Gastroesophageal sphincter (tissue), 4 donors: ENCODE measurements at regions not wholly inside any gene's neighbourhood (a gene's known extent, or its start where the extent isn't known, plus 50 kb on each side); places are given as distances from the start of the nearest gene placed in this dataset.

ENCODE experiments used
- ATAC-seq: fragments of 150-250 bp; one replicate; pipeline ENCODE4 v1.9.1; 2016; ENCODE audit warnings: mild to moderate bottlenecking, moderate library complexity
- H3K27ac ChIP-seq, 4 donors: fragments of 200-600 bp; sonication (generic) in 3 of 4; 1 replicate in 3 of 4; 2 replicates in 1 of 4; pipeline ENCODE4 v1.5.1; 2016 to 2019
- H3K27me3 ChIP-seq: fragments of 200-600 bp; sonication (generic); one replicate; pipeline ENCODE4 v1.5.1; 2019
- H3K36me3 ChIP-seq, 2 donors: fragments of 200-600 bp; sonication (generic); one replicate each; pipeline ENCODE4 v1.5.1; 2019; ENCODE audit warnings: control low read depth in 1 of 2
- H3K4me1 ChIP-seq, 3 donors: fragments of 200-600 bp; sonication (generic); 1 replicate in 2 of 3; 2 replicates in 1 of 3; pipeline ENCODE4 v1.5.1; 2016 to 2019; ENCODE audit warnings: control low read depth in 2 of 3
- H3K4me3 ChIP-seq, 2 donors: fragments of 200-600 bp; sonication (generic); one replicate each; pipeline ENCODE4 v1.5.1; 2019; ENCODE audit warnings: mild to moderate bottlenecking in 1 of 2, moderate library complexity in 1 of 2
- H3K9me3 ChIP-seq, 3 donors: fragments of 200-600 bp; sonication (generic); one replicate each; pipeline ENCODE4 v1.5.1; 2017 to 2019; ENCODE audit warnings: control low read depth in 2 of 3
- CTCF ChIP-seq, 4 experiments: fragments of 200-600 bp in 2 of 4; fragments of 450-650 bp in 2 of 4; sonication (generic) in 1 of 4; IDR thresholded peaks; one replicate each; pipeline ENCODE4 v1.5.1; 2017 to 2019; ENCODE audit warnings: antibody characterized with exemption in 4 of 4, mild to moderate bottlenecking in 2 of 4, moderate library complexity in 2 of 4
- EP300 ChIP-seq: sonication (generic); formaldehyde crosslinking; IDR thresholded peaks from one replicate; pipeline ENCODE4 v1.6.1; 2017; ENCODE audit warnings: antibody characterized with exemption, mild to moderate bottlenecking
- POLR2A ChIP-seq, 2 donors: fragments of 450-650 bp; IDR thresholded peaks; one replicate each; pipeline ENCODE4 v1.6.1; 2017; ENCODE audit warnings: antibody characterized with exemption in 2 of 2, mild to moderate bottlenecking in 2 of 2, moderate library complexity in 1 of 2
- POLR2AphosphoS5 ChIP-seq: sonication (generic); formaldehyde crosslinking; IDR thresholded peaks from one replicate; pipeline ENCODE4 v1.6.1; 2017; ENCODE audit warnings: antibody characterized with exemption
- WGBS, 2 donors: methylation state at CpG; one replicate each; pipeline ENCODE4 v1.1.5; 2018; ENCODE audit warnings: low coverage in 1 of 2; 5-methylcytosine and 5-hydroxymethylcytosine counted together

DNA sequence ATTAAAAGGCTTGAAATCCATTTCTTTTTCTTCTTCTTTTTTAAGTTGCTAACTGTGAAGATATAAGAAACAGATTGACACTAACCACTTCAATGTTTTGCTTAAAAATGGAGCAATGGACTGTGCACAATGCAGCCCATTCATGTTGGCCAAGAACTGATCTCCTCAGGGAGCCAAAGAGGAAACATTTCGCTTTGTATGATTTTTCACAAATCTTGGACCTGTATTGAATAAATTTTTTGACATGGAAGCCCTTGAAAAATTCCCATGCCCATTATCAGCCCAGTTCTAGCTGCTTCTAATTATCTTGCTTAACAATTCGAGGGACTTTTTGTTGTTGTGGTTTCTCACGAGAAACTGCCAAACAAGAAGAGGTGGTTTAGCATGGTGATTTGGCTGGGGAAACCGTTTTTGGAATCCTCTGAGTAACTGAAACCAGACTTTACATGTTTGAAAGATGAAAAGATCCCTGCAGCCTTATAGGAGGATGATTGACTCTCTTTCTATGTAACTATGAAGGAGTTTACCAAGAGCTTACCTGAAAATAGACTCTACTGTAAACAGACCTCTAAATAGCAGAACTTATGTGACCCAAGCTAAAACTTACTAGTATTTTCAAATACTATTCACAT lies 1389.4 kb upstream of the GOT2 start:
- peaks cover 0 to 3% (median 0%) of the 10 kb centered on the region in 3 donors for H3K9me3 ChIP-seq
- ATAC-seq = no peak
- no peak overlapping the region for H3K4me3 ChIP-seq
- H3K27ac ChIP-seq = no peak overlapping the region
- no peaks in the 10 kb centered on the region for H3K36me3 ChIP-seq
- H3K4me1 ChIP-seq = peaks cover 0 to 4% (median 0%) of the 10 kb centered on the region in 3 donors
- WGBS, 2 donors = 18 to 24% methylated on average over 3 to 4 of the region's 4 CpGs
- no peaks in the 10 kb centered on the region for H3K27me3 ChIP-seq
- TF ChIP-seq EP300 (no peak), POLR2AphosphoS5 (no peak), POLR2A (IDR thresholded peaks at IDR 0.05) (no peak), CTCF (IDR thresholded peaks at IDR 0.05) (no peak)

- 94% methylated on average over 7 of the region's 14 CpGs; no CpG with 5 or more reads in 1 of the 2 donors for WGBS, 2 donors
Measured at GRCh38 chr16:60120586-60120985, 1386.5 kb upstream of the GOT2 start.

DNA sequence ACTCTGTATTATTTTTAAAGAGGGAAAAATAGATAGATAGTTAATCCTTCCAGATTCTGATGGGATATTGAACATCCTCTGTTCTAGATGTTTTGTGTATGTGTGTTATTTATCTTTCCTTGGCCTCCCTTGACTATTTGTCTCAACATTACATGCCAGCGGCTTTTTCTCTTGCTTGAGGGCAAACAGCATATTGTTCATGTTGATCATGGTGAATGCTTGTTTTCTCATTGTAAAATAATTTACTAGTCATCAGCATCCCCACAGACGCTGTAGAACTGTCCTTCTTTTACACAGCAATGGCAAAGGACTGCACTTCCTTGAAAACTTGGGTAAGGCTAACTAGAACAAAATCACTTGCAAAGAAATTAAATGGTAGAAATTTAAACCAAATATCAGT lies 1376.4 kb upstream of the GOT2 start:
- TF ChIP-seq CTCF (IDR thresholded peaks at IDR 0.05) (no peak), POLR2A (IDR thresholded peaks at IDR 0.05) (no peak), EP300 (no peak), POLR2AphosphoS5 (no peak)
- no peaks in the 10 kb centered on the region for H3K27me3 ChIP-seq
- H3K27ac ChIP-seq = no peak overlapping the region
- no peak overlapping the region for H3K4me3 ChIP-seq
- H3K9me3 ChIP-seq = no peaks in the 10 kb centered on the region
- no peaks in the 10 kb centered on the region for H3K4me1 ChIP-seq
- H3K36me3 ChIP-seq = no peaks in the 10 kb centered on the region
- ATAC-seq = no peak
- 40 to 60% methylated on average over 2 of the region's 2 CpGs for WGBS, 2 donors

More at GRCh38 chr16:60120586-60120985, 1386.5 kb upstream of the GOT2 start:
- Histone ChIP-seq H3K4me1 (peaks cover 0 to 4% (median 0%) of the 10 kb centered on the region in 3 donors), H3K27ac (no peak overlapping the region), H3K9me3 (no peaks in the 10 kb centered on the region), H3K36me3 (no peaks in the 10 kb centered on the region), H3K27me3 (no peaks in the 10 kb centered on the region), H3K4me3 (no peak overlapping the region)
- no peak for ATAC-seq
- TF ChIP-seq EP300 (no peak), POLR2A (IDR thresholded peaks at IDR 0.05) (no peak), CTCF (IDR thresholded peaks at IDR 0.05) (no peak), POLR2AphosphoS5 (no peak)

GRCh38 chr16:60107871-60108270 lies 1373.8 kb upstream of the GOT2 start:
- H3K36me3 ChIP-seq = no peaks in the 10 kb centered on the region
- ATAC-seq = no peak
- TF ChIP-seq POLR2AphosphoS5 = no peak
- no peak for TF ChIP-seq CTCF (IDR thresholded peaks at IDR 0.05)
- no peak overlapping the region for H3K27ac ChIP-seq
- no peak overlapping the region for H3K4me3 ChIP-seq
- H3K27me3 ChIP-seq = no peaks in the 10 kb centered on the region
- 66 to 81% methylated on average over 2 to 4 of the region's 4 CpGs for WGBS, 2 donors
- H3K4me1 ChIP-seq = no peaks in the 10 kb centered on the region
- no peaks in the 10 kb centered on the region for H3K9me3 ChIP-seq

DNA sequence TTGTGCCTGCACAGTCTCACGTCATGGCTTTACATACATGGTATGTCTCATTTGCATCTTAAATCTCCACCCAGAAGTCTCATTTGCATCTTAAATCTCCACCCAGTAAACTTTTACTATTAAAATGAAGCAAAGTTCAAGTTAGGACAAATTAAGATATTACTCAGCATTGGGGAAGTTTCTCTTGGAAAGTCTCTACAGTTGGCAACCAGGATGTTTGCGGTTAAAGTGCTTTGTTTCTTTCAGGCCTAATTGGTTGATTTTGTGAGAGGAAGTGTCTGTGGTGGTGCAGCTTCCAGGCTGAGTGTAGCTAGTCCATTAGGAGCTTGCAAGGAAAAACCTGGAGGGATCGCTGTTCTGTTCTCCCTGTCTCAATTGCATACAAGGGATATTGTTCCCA lies 1373.3 kb upstream of the GOT2 start:
- Histone ChIP-seq H3K4me3 (no peak overlapping the region), H3K36me3 (no peaks in the 10 kb centered on the region), H3K9me3 (no peaks in the 10 kb centered on the region), H3K27me3 (no peaks in the 10 kb centered on the region), H3K4me1 (no peaks in the 10 kb centered on the region), H3K27ac (no peak overlapping the region)
- TF ChIP-seq EP300 = no peak
- TF ChIP-seq POLR2AphosphoS5 = no peak
- no peak for TF ChIP-seq POLR2A (IDR thresholded peaks at IDR 0.05)
- TF ChIP-seq CTCF (IDR thresholded peaks at IDR 0.05) = no peak
- ATAC-seq = no peak
- WGBS, 2 donors = 60 to 65% methylated on average over 3 of the region's 3 CpGs
